ENCODE measurements at regions not wholly inside any gene's neighbourhood (a gene's known extent, or its start where the extent isn't known, plus 50 kb on each side); places are given as distances from the start of the nearest gene placed in this dataset.
"Not testable (repeated sequence)": the region's sequence is repeated elsewhere in the genome, so short reads cannot be mapped to it uniquely, and the experiment has no call there.

- in situ Hi-C loops (cut with HindIII; ENCODE audit: low sequenced_read_pairs) = not testable (repeated sequence)
Observed at GRCh38 chr3:14272041-14272958, 93.7 kb downstream of the LSM3 start.

GRCh38 chr3:14272959-14273560 lies 94.4 kb downstream of the LSM3 start:
- in situ Hi-C loops (cut with HindIII; ENCODE audit: low sequenced_read_pairs) = not testable (repeated sequence)

- in situ Hi-C loops (cut with HindIII; ENCODE audit: low sequenced_read_pairs) = no loop called here
Observed at GRCh38 chr3:14273901-14274611, 95.4 kb downstream of the LSM3 start.

GRCh38 chr3:14274612-14274936 lies 96.0 kb downstream of the LSM3 start:
- in situ Hi-C loops (cut with HindIII; ENCODE audit: low sequenced_read_pairs) = no loop called here

DNA sequence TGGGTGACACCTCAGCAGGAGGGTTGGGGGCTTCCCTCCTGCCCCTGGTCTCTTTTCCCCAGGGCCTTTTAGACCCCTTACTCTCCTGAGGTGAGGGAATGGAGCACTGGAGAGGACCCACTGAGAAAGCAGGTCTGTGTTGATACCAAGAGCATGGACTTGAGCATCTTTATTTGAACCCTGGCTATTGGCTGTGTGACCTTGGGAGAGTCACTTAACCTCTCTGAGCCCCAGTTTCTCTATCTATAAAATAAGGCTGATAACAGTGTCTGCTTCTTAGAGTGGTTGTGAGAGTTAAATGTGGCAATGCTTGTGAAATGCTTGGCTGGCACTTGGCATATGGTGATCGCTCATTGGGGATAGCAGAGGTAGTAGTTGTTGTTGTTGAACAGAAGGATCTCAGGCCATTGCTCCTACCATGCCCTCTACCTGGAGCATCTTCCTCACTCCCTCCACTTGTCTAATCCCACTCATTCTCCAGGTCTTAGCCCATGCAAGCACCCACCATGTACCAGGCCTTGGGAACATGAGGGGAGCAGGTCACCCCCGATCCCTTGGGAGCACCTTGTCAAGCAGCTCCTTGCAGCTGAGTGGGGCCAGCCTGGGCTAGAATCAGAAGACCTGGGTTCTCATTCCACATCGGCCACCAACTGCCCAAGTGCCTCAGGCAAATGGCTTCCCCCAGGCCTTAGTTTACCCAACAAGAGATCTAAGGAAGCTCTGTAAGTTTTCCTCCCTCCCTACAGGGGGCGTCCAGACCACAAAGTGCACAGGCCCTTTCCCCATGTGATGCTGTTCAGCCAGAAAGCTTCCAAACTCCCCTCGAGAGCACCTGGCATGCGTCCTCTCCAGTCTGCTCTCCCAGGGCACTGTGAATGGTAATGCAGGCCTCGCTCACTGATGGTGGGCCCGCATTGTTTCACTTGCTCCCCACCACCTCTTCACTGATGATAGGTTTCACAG lies 96.7 kb downstream of the LSM3 start:
- in situ Hi-C loops (cut with HindIII; ENCODE audit: low sequenced_read_pairs) = loop anchor here (5.0 kb wide), 1 partner anchor 62 kb away; no protein-coding TSS in a partner anchor

- in situ Hi-C loops (cut with HindIII; ENCODE audit: low sequenced_read_pairs) = loop anchor here (5.0 kb wide), 1 partner anchor 61 kb away; no protein-coding TSS in a partner anchor
Observed at GRCh38 chr3:14275962-14276909, 97.6 kb downstream of the LSM3 start.

DNA sequence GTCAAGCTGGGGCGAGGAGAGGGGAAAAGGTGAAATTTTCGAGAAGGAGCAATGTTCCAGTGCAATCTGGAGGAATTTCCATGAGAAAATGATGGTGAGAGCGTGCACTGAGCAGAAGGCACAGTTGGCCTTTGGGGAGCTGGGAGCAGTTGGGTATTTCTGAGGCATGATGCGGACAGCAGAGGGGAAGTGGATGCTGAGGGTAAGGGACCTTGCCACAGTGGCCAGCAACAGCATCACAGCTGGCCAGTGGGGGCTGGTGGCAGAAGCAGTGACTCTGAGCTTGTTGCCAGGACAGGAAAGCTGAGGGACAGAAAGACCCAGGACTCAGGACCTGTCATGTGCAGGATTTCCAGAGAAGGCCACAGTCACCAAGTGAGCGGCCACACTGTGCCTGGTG lies 98.9 kb downstream of the LSM3 start:
- in situ Hi-C loops (cut with HindIII; ENCODE audit: low sequenced_read_pairs) = loop anchor here (5.0 kb wide), 1 partner anchor 60 kb away; no protein-coding TSS in a partner anchor

- in situ Hi-C loops (cut with HindIII; ENCODE audit: low sequenced_read_pairs) = loop anchor here (5.0 kb wide), 1 partner anchor 59 kb away; no protein-coding TSS in a partner anchor
Observed at GRCh38 chr3:14278265-14278798, 99.7 kb downstream of the LSM3 start.

DNA sequence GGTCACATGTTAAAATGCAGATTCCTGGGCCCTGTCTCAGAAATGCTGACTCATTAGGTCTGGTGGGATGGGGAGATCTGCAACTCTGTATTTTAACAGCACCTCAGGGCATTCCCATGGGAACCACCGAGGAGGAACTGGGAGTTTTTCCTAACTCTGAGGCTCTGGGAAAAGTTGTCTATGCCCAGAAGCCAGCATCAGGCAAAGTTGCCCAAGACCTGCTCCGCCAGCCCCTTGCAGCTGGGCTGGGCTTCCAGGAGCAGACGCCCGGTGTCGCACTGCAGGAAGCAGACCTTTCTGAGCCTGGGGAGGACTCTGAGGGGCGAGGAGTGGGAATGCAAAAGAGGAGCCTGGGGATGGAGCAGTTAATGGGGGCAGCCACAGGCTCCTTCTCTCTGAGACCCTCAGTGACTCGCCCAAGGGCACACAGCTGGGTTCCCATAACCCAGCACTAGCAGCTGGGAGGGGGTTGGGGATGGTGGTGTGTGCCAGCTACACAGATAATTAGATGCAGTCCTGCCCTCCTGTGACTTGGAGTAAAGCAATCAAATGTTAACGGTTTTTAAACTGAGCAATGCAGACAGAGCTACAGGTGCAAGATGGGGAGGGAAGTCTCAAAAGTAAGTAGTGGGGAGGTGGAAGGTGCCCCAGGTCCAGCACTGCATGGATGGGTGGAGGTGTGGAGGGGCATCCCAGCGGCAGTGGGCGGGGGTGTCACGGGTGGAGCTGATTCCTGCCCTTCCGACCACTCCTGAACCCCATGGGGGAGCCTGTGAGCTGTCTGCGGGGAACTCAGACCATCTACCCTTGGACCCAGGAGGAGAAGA lies 100.4 kb downstream of the LSM3 start:
- in situ Hi-C loops (cut with HindIII; ENCODE audit: low sequenced_read_pairs) = loop anchor here (5.0 kb wide), 1 partner anchor 58 kb away; no protein-coding TSS in a partner anchor

DNA sequence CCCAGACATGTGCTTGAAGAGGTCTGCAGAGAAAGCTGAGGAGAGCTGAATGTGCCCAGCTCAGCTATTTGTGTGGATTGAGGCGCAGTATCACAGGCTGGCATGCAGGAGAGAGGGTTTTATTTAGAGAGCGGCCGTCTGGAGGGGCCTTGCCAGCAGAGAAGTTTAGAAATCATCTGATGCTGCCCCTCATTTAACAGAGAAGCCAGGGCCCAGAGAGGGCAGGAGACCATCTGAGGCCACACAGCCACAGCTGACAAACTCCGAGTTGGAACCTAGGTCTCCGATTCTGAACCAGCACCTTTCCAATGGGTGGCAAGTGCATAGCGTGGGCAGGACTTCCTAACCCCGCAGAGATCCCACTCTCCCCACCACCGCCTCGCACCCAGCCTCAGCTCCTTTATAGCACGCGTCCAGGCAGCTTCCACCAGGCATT lies 101.0 kb downstream of the LSM3 start:
- in situ Hi-C loops (cut with HindIII; ENCODE audit: low sequenced_read_pairs) = loop anchor here (5.0 kb wide), 2 partner anchors 58 to 108 kb away; no protein-coding TSS in a partner anchor

DNA sequence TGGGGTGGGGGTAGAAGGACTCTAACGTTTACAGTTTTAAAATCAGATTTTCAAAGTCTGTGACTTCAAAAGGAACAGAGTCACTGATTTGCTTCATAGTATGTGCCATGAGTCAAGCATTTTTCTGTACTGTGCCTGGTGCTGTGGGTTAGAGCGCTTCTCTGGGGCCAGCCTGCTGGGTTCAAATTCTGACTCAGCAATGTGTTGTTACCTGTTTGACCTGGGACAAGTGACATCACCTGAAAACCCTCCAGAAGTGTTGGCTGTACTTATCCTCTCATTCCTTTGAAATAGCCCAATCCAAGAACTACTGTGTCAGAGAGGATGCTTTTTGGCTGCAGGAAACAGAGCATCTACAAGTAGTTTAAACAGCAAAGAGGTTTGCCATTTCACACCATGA lies 101.7 kb downstream of the LSM3 start:
- in situ Hi-C loops (cut with HindIII; ENCODE audit: low sequenced_read_pairs) = loop anchor here (5.0 kb wide), 1 partner anchor 107 kb away; no protein-coding TSS in a partner anchor

- in situ Hi-C loops (cut with HindIII; ENCODE audit: low sequenced_read_pairs) = loop anchor here (5.0 kb wide), 1 partner anchor 106 kb away; no protein-coding TSS in a partner anchor
Observed at GRCh38 chr3:14281053-14281452, 102.4 kb downstream of the LSM3 start.

- in situ Hi-C loops (cut with HindIII; ENCODE audit: low sequenced_read_pairs) = loop anchor here (5.0 kb wide), 1 partner anchor 105 kb away; no protein-coding TSS in a partner anchor
Observed at GRCh38 chr3:14282001-14282705, 103.5 kb downstream of the LSM3 start.

DNA sequence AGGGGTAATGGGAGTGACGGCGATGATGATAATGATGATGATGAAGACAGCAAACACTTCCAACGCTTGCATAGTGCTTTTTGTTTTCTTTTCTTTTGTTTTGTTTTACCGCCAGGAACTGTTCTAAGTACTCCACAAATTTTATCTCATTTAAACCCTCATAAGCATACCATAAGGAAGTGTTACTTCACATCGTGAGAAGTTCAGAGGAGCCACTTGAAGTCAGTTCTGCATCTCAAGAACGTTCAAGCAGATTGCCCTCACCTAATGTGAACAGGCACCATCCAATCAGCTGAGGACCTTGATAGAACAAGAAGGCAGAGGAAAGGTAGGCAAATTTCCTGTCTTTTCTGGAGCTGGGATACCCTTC lies 104.1 kb downstream of the LSM3 start:
- in situ Hi-C loops (cut with HindIII; ENCODE audit: low sequenced_read_pairs) = loop anchor here (5.0 kb wide), 1 partner anchor 105 kb away; no protein-coding TSS in a partner anchor

GRCh38 chr3:14283092-14283812 lies 104.6 kb downstream of the LSM3 start:
- in situ Hi-C loops (cut with HindIII; ENCODE audit: low sequenced_read_pairs) = loop anchor here (5.0 kb wide), 1 partner anchor 104 kb away; no protein-coding TSS in a partner anchor

DNA sequence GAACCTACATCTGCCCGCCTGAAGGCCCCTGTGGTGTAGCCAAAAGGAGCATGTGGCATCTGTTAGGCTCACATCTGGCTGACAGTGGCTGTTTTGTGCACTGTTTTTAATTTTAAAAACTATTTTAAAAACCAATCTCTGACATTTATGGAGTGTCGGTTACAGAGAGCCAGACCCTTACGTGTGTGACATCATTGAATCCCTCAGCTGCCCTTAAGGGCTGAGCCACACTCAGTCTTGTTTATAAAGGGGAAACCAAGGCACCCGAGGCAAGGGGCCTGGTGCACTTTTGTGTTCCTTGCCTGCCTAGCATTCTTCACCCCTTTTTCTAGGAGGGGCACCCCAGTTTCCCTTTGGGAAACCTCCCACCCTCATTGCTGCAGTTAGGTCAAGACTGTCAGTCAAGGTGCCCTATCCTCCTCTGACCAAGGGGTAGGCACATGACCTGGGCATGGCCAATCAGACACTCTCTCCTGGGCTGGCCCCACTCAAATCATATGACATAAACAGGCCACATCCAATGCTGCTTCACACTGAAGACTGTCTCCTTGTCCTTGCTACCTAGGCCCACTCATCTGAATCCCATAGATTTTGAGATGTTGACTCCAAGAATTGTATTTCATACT lies 105.3 kb downstream of the LSM3 start:
- in situ Hi-C loops (cut with HindIII; ENCODE audit: low sequenced_read_pairs) = loop anchor here (5.0 kb wide), 1 partner anchor 103 kb away; no protein-coding TSS in a partner anchor
